ENCODE measurements at regions not wholly inside any gene's neighbourhood (a gene's known extent, or its start where the extent isn't known, plus 50 kb on each side); places are given as distances from the start of the nearest gene placed in this dataset.

- no peak overlapping the region for H3K4me3 ChIP-seq (ENCODE audit: low read depth, low read length)
- no peak for TF ChIP-seq CTCF (IDR thresholded peaks at IDR 0.05; ENCODE audit: control insufficient read depth, extremely low read depth, insufficient read depth)
- no peak for DNase-seq (ENCODE audit: low read depth)
These were observed 129.7 kb upstream of the NFIA start for GRCh38 chr1:60952612-60953111.

GRCh38 chr1:60950224-60951063 lies 131.9 kb upstream of the NFIA start:
- DNase-seq (ENCODE audit: low read depth): no peak
- TF ChIP-seq CTCF (IDR thresholded peaks at IDR 0.05; ENCODE audit: control insufficient read depth, extremely low read depth, insufficient read depth): no peak
- H3K4me3 ChIP-seq (ENCODE audit: low read depth, low read length): no peak overlapping the region

- no peak for DNase-seq (ENCODE audit: low read depth)
- TF ChIP-seq CTCF (IDR thresholded peaks at IDR 0.05; ENCODE audit: control insufficient read depth, extremely low read depth, insufficient read depth): no peak
- no peak overlapping the region for H3K4me3 ChIP-seq (ENCODE audit: low read depth, low read length)
These were observed 132.5 kb upstream of the NFIA start for GRCh38 chr1:60949826-60950197.

- DNase-seq (ENCODE audit: low read depth): no peak
- no peak overlapping the region for H3K4me3 ChIP-seq (ENCODE audit: low read depth, low read length)
- no peak for TF ChIP-seq CTCF (IDR thresholded peaks at IDR 0.05; ENCODE audit: control insufficient read depth, extremely low read depth, insufficient read depth)
These were observed 133.1 kb upstream of the NFIA start for GRCh38 chr1:60949154-60949825.

GRCh38 chr1:60948486-60948885 lies 133.9 kb upstream of the NFIA start:
- TF ChIP-seq CTCF (IDR thresholded peaks at IDR 0.05; ENCODE audit: control insufficient read depth, extremely low read depth, insufficient read depth): no peak
- DNase-seq (ENCODE audit: low read depth): no peak
- H3K4me3 ChIP-seq (ENCODE audit: low read depth, low read length): no peak overlapping the region

- no peak overlapping the region for H3K4me3 ChIP-seq (ENCODE audit: low read depth, low read length)
- DNase-seq (ENCODE audit: low read depth): no peak
- no peak for TF ChIP-seq CTCF (IDR thresholded peaks at IDR 0.05; ENCODE audit: control insufficient read depth, extremely low read depth, insufficient read depth)
These were observed 135.0 kb upstream of the NFIA start for GRCh38 chr1:60947367-60947766.
